ENCODE measurements at regions not wholly inside any gene's neighbourhood (a gene's known extent, or its start where the extent isn't known, plus 50 kb on each side); places are given as distances from the start of the nearest gene placed in this dataset.

GRCh38 chr5:129306725-129307124, 153.4 kb upstream of the ADAMTS19 start:
- DNase-seq (ENCODE audit: low read depth): no peak
- no peak overlapping the region for H3K4me3 ChIP-seq (ENCODE audit: low read depth, low read length)
- TF ChIP-seq, protein P1, sequence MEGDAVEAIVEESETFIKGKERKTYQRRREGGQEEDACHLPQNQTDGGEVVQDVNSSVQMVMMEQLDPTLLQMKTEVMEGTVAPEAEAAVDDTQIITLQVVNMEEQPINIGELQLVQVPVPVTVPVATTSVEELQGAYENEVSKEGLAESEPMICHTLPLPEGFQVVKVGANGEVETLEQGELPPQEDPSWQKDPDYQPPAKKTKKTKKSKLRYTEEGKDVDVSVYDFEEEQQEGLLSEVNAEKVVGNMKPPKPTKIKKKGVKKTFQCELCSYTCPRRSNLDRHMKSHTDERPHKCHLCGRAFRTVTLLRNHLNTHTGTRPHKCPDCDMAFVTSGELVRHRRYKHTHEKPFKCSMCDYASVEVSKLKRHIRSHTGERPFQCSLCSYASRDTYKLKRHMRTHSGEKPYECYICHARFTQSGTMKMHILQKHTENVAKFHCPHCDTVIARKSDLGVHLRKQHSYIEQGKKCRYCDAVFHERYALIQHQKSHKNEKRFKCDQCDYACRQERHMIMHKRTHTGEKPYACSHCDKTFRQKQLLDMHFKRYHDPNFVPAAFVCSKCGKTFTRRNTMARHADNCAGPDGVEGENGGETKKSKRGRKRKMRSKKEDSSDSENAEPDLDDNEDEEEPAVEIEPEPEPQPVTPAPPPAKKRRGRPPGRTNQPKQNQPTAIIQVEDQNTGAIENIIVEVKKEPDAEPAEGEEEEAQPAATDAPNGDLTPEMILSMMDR (IDR thresholded peaks at IDR 0.05; ENCODE audit: low read depth, low read length, missing control alignments): no peak

DNA sequence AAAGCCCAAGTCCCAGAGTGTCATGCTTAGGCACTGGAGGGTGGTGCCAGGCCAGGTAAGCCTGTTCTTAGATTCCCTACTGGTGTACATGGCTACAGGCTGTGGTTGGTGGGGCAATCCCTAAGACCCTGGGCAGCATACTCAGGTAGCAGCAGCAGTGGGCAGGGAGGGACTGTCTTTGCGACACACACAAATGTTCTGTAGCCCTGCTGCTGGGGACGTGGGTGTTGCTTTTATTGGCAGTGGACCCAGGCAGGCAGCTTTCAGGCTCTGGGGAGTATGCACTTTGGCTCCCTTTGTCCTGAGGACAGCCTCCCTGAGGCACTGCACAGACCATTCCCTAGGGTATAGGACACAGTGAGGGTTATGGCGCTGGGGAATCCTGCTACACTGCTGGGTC, 137.1 kb upstream of the ADAMTS19 start:
- no peak overlapping the region for H3K4me3 ChIP-seq (ENCODE audit: low read depth, low read length)
- TF ChIP-seq, protein P1 (IDR thresholded peaks at IDR 0.05; ENCODE audit: low read depth, low read length, missing control alignments): no peak
- no peak for DNase-seq (ENCODE audit: low read depth)

DNA sequence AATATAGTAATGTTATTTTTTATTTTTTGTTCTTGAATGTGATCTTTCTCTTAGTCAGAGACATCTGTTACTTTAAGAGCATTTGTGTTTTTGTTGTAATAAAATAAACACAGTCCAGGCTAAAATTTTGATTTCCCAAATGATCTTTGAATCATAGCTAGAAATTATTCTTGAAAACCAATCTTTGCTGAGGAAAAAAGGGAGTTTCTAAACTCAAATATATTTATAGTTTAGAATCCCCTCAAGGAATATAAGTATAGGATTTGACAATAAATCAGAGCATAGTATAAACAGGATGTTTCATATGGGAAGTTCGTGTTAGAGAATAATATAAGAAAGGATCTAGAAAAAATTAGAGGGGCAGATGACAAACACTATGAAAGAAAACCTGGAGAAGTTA, 118.8 kb upstream of the ADAMTS19 start:
- TF ChIP-seq, protein P1 (IDR thresholded peaks at IDR 0.05; ENCODE audit: low read depth, low read length, missing control alignments): no peak
- H3K4me3 ChIP-seq (ENCODE audit: low read depth, low read length): no peak overlapping the region
- no peak for DNase-seq (ENCODE audit: low read depth)

- TF ChIP-seq, protein P1 (IDR thresholded peaks at IDR 0.05; ENCODE audit: low read depth, low read length, missing control alignments): no peak
- DNase-seq (ENCODE audit: low read depth): no peak
- no peak overlapping the region for H3K4me3 ChIP-seq (ENCODE audit: low read depth, low read length)
Observed at GRCh38 chr5:129342796-129343195, 117.3 kb upstream of the ADAMTS19 start.

GRCh38 chr5:129345213-129345924, 114.7 kb upstream of the ADAMTS19 start:
- no peak for DNase-seq (ENCODE audit: low read depth)
- no peak overlapping the region for H3K4me3 ChIP-seq (ENCODE audit: low read depth, low read length)
- TF ChIP-seq, protein P1 (IDR thresholded peaks at IDR 0.05; ENCODE audit: low read depth, low read length, missing control alignments): no peak

DNA sequence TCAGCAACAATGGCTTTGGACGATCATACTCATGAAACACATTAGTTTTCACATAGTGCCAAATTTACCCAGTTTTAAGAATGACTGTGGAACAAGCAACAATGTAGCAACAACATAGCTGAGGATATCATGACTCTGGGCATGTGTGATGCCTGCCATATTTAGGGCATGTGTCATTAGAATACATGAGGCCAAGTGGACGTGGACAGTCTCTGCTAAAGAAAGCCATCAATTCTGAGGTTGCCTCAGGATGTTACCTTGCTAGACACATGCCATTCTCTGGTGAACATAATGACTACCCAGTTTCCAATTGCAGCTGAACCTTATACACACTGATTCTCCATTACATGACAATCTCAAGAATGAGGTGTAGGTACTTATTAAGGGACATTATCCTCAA, 103.3 kb upstream of the ADAMTS19 start:
- no peak for DNase-seq (ENCODE audit: low read depth)
- H3K4me3 ChIP-seq (ENCODE audit: low read depth, low read length): no peak overlapping the region
- TF ChIP-seq, protein P1 (IDR thresholded peaks at IDR 0.05; ENCODE audit: low read depth, low read length, missing control alignments): no peak

DNA sequence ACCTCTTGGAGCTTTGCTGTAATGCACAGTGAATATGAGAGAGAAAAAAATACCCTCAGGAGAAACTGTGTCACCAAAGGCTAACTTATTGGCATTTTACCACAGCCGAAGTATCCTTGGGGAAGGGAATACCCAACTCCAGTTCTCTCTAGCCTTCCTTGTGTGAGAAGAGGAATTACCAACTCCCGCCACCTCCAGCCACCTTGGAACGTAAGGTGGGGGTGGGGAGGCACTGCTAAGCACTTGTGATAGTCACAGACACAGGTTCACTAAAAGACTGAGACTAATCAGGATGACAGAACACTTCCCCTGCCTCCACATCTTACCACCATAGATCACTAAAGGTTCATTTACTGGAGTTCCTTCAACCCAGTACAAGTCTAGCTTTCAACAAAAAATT, 102.0 kb upstream of the ADAMTS19 start:
- TF ChIP-seq, protein P1 (IDR thresholded peaks at IDR 0.05; ENCODE audit: low read depth, low read length, missing control alignments): no peak
- H3K4me3 ChIP-seq (ENCODE audit: low read depth, low read length): no peak overlapping the region
- no peak for DNase-seq (ENCODE audit: low read depth)

All from GM12864 (cell line).